PFSK-1 (cell line): ENCODE measurements at regions not wholly inside any gene's neighbourhood (a gene's known extent, or its start where the extent isn't known, plus 50 kb on each side); places are given as distances from the start of the nearest gene placed in this dataset.

ENCODE experiments used
- FOXP2 ChIP-seq: optimal IDR thresholded peaks from 2 replicates; pipeline ENCODE3; 2011; ENCODE audit warnings: borderline replicate concordance, control low read depth, inconsistent platforms; ENCODE audit not compliant: insufficient read depth; ENCODE audit errors: extremely low read length, extremely low read depth
- POLR2AphosphoS5 ChIP-seq: IDR thresholded peaks from 2 replicates; pipeline ENCODE4 v1.6.1; 2012; ENCODE audit warnings: low read depth, mild to moderate bottlenecking, control low read depth, low read length, moderate library complexity
- SIN3A ChIP-seq: IDR thresholded peaks from 2 replicates; pipeline ENCODE4 v1.6.1; 2012; ENCODE audit warnings: mild to moderate bottlenecking, low read length, moderate library complexity, borderline replicate concordance; ENCODE audit not compliant: insufficient read depth
- TAF1 ChIP-seq: IDR thresholded peaks from 2 replicates; pipeline ENCODE4 v1.6.1; 2012; ENCODE audit warnings: low read length, control low read depth, borderline replicate concordance; ENCODE audit not compliant: insufficient read depth
- TF ChIP-seq, protein P1 (sequence below), 2 experiments: IDR thresholded peaks; 2 replicates each; pipeline versions ENCODE4 v1.6.1 to v1.8.0; 2011 to 2012; ENCODE audit warnings: low read depth in 2 of 2, low read length in 2 of 2, control low read depth in 1 of 2, inconsistent platforms in 1 of 2, mild to moderate bottlenecking in 1 of 2, moderate library complexity in 1 of 2; ENCODE audit not compliant: insufficient read depth in 1 of 2

DNA sequence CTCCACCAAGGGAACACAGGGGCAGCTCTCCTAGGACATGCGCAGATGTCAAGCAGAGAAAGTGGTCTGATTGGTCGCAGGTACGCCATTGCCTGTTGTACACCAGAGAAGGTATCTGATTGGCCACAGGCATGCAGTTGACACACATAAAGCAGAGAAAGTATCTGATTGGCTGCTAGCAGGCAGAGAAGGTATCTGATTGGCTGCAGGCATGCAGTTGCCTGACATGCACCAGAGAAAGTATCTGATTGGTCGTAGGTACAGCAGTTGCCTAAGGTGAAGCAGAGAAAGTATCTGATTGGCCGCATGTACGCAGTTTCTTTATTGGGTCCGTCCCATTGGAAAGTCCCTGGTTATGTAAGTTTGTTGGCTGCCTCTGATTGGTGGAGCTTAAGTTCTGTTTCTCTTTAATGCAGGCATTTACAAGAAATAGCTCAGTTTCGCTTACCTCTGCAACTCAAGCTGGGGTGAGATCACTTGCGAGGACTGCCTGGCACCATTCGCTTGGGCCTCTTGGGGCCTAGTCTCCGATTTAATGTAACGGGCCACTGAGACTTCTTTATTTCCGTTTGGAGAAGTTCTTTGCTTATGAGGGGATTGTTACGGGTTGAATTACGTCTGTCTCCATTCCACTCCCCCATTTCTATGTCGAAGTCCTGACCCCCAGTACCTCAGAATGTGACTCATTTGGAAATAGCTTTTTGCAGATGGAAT is 74.2 kb downstream of the SIK1 start:
- TF ChIP-seq TAF1 (no peak), POLR2AphosphoS5 (no peak), SIN3A (no peak), FOXP2 (no peak)
- TF ChIP-seq, protein P1, sequence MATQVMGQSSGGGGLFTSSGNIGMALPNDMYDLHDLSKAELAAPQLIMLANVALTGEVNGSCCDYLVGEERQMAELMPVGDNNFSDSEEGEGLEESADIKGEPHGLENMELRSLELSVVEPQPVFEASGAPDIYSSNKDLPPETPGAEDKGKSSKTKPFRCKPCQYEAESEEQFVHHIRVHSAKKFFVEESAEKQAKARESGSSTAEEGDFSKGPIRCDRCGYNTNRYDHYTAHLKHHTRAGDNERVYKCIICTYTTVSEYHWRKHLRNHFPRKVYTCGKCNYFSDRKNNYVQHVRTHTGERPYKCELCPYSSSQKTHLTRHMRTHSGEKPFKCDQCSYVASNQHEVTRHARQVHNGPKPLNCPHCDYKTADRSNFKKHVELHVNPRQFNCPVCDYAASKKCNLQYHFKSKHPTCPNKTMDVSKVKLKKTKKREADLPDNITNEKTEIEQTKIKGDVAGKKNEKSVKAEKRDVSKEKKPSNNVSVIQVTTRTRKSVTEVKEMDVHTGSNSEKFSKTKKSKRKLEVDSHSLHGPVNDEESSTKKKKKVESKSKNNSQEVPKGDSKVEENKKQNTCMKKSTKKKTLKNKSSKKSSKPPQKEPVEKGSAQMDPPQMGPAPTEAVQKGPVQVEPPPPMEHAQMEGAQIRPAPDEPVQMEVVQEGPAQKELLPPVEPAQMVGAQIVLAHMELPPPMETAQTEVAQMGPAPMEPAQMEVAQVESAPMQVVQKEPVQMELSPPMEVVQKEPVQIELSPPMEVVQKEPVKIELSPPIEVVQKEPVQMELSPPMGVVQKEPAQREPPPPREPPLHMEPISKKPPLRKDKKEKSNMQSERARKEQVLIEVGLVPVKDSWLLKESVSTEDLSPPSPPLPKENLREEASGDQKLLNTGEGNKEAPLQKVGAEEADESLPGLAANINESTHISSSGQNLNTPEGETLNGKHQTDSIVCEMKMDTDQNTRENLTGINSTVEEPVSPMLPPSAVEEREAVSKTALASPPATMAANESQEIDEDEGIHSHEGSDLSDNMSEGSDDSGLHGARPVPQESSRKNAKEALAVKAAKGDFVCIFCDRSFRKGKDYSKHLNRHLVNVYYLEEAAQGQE (IDR thresholded peaks at IDR 0.05; ENCODE audit: insufficient read depth in 1 of 2, low read depth in 2 of 2, low read length in 2 of 2): no peak
